ENCODE measurements at regions not wholly inside any gene's neighbourhood (a gene's known extent, or its start where the extent isn't known, plus 50 kb on each side); places are given as distances from the start of the nearest gene placed in this dataset.

- TF ChIP-seq, protein P1, sequence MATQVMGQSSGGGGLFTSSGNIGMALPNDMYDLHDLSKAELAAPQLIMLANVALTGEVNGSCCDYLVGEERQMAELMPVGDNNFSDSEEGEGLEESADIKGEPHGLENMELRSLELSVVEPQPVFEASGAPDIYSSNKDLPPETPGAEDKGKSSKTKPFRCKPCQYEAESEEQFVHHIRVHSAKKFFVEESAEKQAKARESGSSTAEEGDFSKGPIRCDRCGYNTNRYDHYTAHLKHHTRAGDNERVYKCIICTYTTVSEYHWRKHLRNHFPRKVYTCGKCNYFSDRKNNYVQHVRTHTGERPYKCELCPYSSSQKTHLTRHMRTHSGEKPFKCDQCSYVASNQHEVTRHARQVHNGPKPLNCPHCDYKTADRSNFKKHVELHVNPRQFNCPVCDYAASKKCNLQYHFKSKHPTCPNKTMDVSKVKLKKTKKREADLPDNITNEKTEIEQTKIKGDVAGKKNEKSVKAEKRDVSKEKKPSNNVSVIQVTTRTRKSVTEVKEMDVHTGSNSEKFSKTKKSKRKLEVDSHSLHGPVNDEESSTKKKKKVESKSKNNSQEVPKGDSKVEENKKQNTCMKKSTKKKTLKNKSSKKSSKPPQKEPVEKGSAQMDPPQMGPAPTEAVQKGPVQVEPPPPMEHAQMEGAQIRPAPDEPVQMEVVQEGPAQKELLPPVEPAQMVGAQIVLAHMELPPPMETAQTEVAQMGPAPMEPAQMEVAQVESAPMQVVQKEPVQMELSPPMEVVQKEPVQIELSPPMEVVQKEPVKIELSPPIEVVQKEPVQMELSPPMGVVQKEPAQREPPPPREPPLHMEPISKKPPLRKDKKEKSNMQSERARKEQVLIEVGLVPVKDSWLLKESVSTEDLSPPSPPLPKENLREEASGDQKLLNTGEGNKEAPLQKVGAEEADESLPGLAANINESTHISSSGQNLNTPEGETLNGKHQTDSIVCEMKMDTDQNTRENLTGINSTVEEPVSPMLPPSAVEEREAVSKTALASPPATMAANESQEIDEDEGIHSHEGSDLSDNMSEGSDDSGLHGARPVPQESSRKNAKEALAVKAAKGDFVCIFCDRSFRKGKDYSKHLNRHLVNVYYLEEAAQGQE (IDR thresholded peaks at IDR 0.05; ENCODE audit: low read depth) = no peak
- no peak for TF ChIP-seq ZNF274 (IDR thresholded peaks at IDR 0.05; ENCODE audit: low read depth, low read length)
- TF ChIP-seq SP1 (IDR thresholded peaks at IDR 0.05; ENCODE audit: low read depth) = no peak
Observed at GRCh38 chr12:13539051-13539450, 342.5 kb downstream of the EMP1 start (continued).

- ChIA-PET POLR2A (interaction anchor here (1.9 kb wide), 1 partner anchor 13 kb away, joined by 5 read pairs; no protein-coding TSS in a partner anchor), CTCF (interaction anchor here (0.7 to 0.9 kb wide), 2 partner anchors 260 to 282 kb away, joined by 3 read pairs; no protein-coding TSS in a partner anchor), RAD21 (ENCODE audit: low non-redundant PET in 1 of 2, low total read pairs in 2 of 2, uncharacterized antibody in 2 of 2, unreplicated experiment in 2 of 2) (no interaction called here)
- Histone ChIP-seq H3K9me3 (ENCODE audit: control insufficient read depth in 1 of 2, insufficient read depth in 1 of 2, low read depth in 1 of 2, low read length in 2 of 2) (no peaks in the 10 kb centered on the region), H3K27me3 (ENCODE audit: insufficient read depth, low read length) (no peaks in the 10 kb centered on the region), H3K9me2 (ENCODE audit: insufficient read depth) (no peaks in the 10 kb centered on the region), H3K4me2 (ENCODE audit: low read length) (no peak overlapping the region), H4K20me1 (ENCODE audit: insufficient read depth) (no peaks in the 10 kb centered on the region), H2AFZ (ENCODE audit: low read depth, low read length, poor library complexity, severe bottlenecking) (no peak overlapping the region), H3K9ac (ENCODE audit: low read length) (no peak overlapping the region), H3K36me3 (ENCODE audit: control insufficient read depth in 1 of 2, insufficient read depth in 2 of 2, low read length in 2 of 2) (no peaks in the 10 kb centered on the region), H3K79me2 (ENCODE audit: insufficient read depth, low read length) (no peaks in the 10 kb centered on the region), H3K4me1 (ENCODE audit: control insufficient read depth in 1 of 2, insufficient read depth in 2 of 2, low read length in 2 of 2) (peaks cover 36 to 44% of the 10 kb centered on the region in 2 experiments), H3K27ac (ENCODE audit: low read depth, low read length) (peak overlapping the region; percentile 72), H3K4me3 (replicated peaks in 1 of 2; ENCODE audit: low read depth in 1 of 2, low read length in 2 of 2) (no peak overlapping the region)
- no TSS peak for BruUV-seq (replicated peaks)
- intact Hi-C loops (cut with micrococcal nuclease) = loop anchor here (5.0 kb wide), 1 partner anchor 176 kb away; no protein-coding TSS in a partner anchor
- DNase-seq (ENCODE audit: low read depth, low spot score) = no peak
- ATAC-seq = peak; percentile 28; the same call in 1 of the 2 replicates
- no peak for TF ChIP-seq CEBPB (IDR thresholded peaks at IDR 0.05; ENCODE audit: low read depth)
- TF ChIP-seq SP1 (IDR thresholded peaks at IDR 0.05; ENCODE audit: low read depth) = 0 out of 2 replicates have a peak, but pooled peaks have one; percentile 29
- TF ChIP-seq SRF (IDR thresholded peaks at IDR 0.05; ENCODE audit: low read depth) = no peak
- no peak for TF ChIP-seq TCF7L2 (IDR thresholded peaks at IDR 0.05; ENCODE audit: borderline replicate concordance, extremely low read depth, insufficient read depth, insufficient read length)
- TF ChIP-seq POLR2A (IDR thresholded peaks at IDR 0.05; ENCODE audit: borderline replicate concordance, extremely low read depth, insufficient read depth, insufficient read length) = no peak
- no peak for TF ChIP-seq EZH2 (IDR thresholded peaks at IDR 0.05)
- TF ChIP-seq ZNF274 (IDR thresholded peaks at IDR 0.05; ENCODE audit: low read depth, low read length) = no peak
- no peak for TF ChIP-seq CTCF (IDR thresholded peaks at IDR 0.05 in 2 of 3, conservative IDR thresholded peaks at IDR 0.05 in 1 of 3; ENCODE audit: borderline replicate concordance in 1 of 3, insufficient read depth in 1 of 3, low read depth in 2 of 3, low read length in 2 of 3)
- TF ChIP-seq FOSL1 (IDR thresholded peaks at IDR 0.05; ENCODE audit: low read depth) = no peak
- TF ChIP-seq, protein P2, sequence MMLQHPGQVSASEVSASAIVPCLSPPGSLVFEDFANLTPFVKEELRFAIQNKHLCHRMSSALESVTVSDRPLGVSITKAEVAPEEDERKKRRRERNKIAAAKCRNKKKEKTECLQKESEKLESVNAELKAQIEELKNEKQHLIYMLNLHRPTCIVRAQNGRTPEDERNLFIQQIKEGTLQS (IDR thresholded peaks at IDR 0.05) = no peak
- TF ChIP-seq, protein P3, sequence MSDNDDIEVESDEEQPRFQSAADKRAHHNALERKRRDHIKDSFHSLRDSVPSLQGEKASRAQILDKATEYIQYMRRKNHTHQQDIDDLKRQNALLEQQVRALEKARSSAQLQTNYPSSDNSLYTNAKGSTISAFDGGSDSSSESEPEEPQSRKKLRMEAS (IDR thresholded peaks at IDR 0.05) = no peak
- 0 out of 2 replicates have a peak, but pooled peaks have one; percentile 16 for TF ChIP-seq CBX3 (IDR thresholded peaks at IDR 0.05; ENCODE audit: low read depth)
- TF ChIP-seq ZFX (IDR thresholded peaks at IDR 0.05) = no peak
- no peak for TF ChIP-seq RAD21 (IDR thresholded peaks at IDR 0.05; ENCODE audit: low read depth)
Observed at GRCh38 chr12:13538136-13538535, 341.6 kb downstream of the EMP1 start.

Data from HCT116 (cell line).